ENCODE measurements at regions not wholly inside any gene's neighbourhood (a gene's known extent, or its start where the extent isn't known, plus 50 kb on each side); places are given as distances from the start of the nearest gene placed in this dataset.
A peak's percentile ranks its signal among the peaks of the same experiment; 100 is the strongest.

GRCh38 chr13:34708566-34709313 lies 233.3 kb upstream of the NBEA start:
- H3K27me3 ChIP-seq (ENCODE audit: control insufficient read depth, insufficient read depth, low read length), result no peaks in the 10 kb centered on the region
- H3K27ac ChIP-seq (ENCODE audit: low read depth, low read length), result no peak overlapping the region
- H3K9me3 ChIP-seq (ENCODE audit: control insufficient read depth, insufficient read depth, low read length), result no peaks in the 10 kb centered on the region
- no CpG with 5 or more reads among the region's 1 CpG for WGBS (ENCODE audit: insufficient coverage)
- no peaks in the 10 kb centered on the region for H3K4me1 ChIP-seq (ENCODE audit: control insufficient read depth, insufficient read depth, low read length)
- H3K4me3 ChIP-seq (ENCODE audit: low read depth, low read length), result no peak overlapping the region
- H3K36me3 ChIP-seq (ENCODE audit: control insufficient read depth, insufficient read depth, low read length), result no peaks in the 10 kb centered on the region
- DNase-seq (ENCODE audit: low read depth in 4 of 6, low spot score in 6 of 6), result no peak

DNA sequence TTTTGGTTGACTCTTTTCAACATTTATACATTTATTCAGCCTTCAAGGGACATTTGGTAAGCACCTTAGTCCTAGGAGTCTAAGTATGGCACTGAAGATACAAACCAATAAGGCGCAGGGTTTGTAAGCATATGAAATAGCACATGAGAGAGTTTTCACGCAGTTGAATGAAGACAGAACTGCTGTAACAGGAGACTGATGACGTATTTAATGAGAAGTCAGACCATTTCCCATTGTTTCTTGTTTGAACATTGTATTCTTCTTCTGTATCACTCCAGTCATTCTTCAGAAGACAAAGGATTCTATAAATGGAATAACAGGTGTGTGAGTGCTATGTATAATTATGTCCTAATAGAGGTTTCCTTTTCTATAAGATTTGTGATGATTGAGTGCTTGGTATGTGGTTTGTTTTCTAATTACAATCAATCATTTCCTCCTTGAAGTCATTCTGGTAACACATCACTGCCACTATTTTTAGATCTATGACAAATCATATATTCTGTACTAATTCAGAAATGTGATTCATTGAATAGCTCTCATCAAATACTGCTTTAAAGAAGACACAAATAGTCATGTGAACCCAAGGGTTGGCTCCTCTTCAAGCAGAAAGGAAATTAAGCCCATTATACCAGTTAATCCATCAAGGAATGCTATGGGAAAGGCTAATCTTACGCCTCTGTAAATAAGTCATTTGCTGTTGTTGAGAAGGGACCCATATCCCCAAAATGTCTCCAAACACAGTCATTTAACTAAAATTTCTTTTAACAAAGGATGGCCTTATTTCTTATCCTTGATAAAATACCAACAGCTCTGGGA lies 222.8 kb upstream of the NBEA start:
- H3K9me3 ChIP-seq (ENCODE audit: control insufficient read depth, insufficient read depth, low read length), result no peaks in the 10 kb centered on the region
- H3K27me3 ChIP-seq (ENCODE audit: control insufficient read depth, insufficient read depth, low read length), result no peaks in the 10 kb centered on the region
- WGBS (ENCODE audit: insufficient coverage), result no CpG with 5 or more reads among the region's 4 CpGs
- H3K4me3 ChIP-seq (ENCODE audit: low read depth, low read length), result no peak overlapping the region
- no peak for DNase-seq (ENCODE audit: low read depth in 4 of 6, low spot score in 6 of 6)
- no peaks in the 10 kb centered on the region for H3K36me3 ChIP-seq (ENCODE audit: control insufficient read depth, insufficient read depth, low read length)
- H3K27ac ChIP-seq (ENCODE audit: low read depth, low read length), result no peak overlapping the region
- H3K4me1 ChIP-seq (ENCODE audit: control insufficient read depth, insufficient read depth, low read length), result no peaks in the 10 kb centered on the region

DNA sequence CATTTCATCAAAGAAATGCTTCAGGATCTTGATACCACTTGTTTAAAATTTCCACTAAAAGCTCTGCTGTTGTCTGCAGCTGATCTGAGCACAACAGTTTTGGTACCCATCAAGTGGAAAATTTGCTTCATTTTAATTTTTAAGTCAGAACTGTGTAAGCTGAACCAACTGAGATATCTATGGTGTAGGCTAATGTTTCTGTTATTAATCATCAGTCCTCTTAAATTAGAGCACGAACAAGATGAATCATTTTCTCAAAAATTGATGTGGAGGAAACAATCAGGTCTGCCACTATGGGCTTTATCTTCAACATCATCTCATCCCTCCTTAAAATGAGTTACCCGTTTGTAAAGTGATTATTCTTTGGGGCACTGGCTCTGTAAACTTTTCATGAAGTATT lies 221.5 kb upstream of the NBEA start:
- no peaks in the 10 kb centered on the region for H3K4me1 ChIP-seq (ENCODE audit: control insufficient read depth, insufficient read depth, low read length)
- WGBS (ENCODE audit: insufficient coverage), result no CpG with 5 or more reads among the region's 2 CpGs
- no peaks in the 10 kb centered on the region for H3K36me3 ChIP-seq (ENCODE audit: control insufficient read depth, insufficient read depth, low read length)
- no peaks in the 10 kb centered on the region for H3K27me3 ChIP-seq (ENCODE audit: control insufficient read depth, insufficient read depth, low read length)
- no peak overlapping the region for H3K4me3 ChIP-seq (ENCODE audit: low read depth, low read length)
- no peak for DNase-seq (ENCODE audit: low read depth in 4 of 6, low spot score in 6 of 6)
- H3K27ac ChIP-seq (ENCODE audit: low read depth, low read length), result no peak overlapping the region
- H3K9me3 ChIP-seq (ENCODE audit: control insufficient read depth, insufficient read depth, low read length), result no peaks in the 10 kb centered on the region

DNA sequence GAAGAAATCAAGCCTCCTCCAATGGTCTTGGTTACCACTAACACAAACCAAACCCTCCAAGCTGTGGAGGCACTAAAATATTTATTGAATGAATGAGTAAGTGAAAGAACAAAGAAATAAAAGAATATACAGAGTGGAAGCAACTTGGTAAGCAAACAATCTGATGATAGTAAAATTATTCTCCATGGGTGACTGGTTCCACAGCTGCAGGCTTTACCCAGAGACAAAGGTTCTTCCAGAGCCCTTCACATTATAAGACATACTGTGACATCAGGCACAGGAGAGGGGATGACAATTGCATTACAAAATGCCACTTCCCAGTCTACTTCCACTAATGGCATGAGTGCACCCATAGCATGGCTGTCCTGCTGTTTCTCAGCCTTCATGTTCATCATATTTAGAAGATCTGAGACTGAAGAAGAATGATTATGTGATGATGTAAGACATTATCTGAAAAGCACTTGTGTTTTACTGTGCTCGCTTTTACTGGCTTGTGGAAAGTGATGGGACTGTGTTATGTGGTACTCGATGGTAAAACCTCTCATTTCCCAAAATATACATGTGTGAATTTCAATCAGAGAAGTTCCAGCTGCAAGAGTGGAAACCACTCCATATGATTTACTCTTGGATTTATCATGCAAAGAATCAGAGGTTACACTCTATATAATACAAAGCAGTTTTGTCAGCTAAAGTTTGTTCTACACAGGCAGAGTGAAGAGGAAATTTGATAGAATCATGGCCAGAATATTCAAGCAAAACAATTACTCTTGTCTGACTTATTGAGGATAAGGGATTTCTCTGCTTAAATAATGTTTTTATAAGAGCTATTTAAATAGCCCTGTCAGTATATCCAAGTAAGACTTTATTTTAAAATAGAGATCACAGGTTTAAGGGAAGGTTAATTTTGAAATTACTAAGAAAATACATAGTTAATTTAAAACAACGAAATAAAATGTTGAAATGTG lies 220.2 kb upstream of the NBEA start:
- no CpG with 5 or more reads among the region's 3 CpGs for WGBS (ENCODE audit: insufficient coverage)
- Histone ChIP-seq H3K27me3 (ENCODE audit: control insufficient read depth, insufficient read depth, low read length) (no peaks in the 10 kb centered on the region), H3K4me1 (ENCODE audit: control insufficient read depth, insufficient read depth, low read length) (no peaks in the 10 kb centered on the region), H3K27ac (ENCODE audit: low read depth, low read length) (no peak overlapping the region), H3K36me3 (ENCODE audit: control insufficient read depth, insufficient read depth, low read length) (no peaks in the 10 kb centered on the region), H3K9me3 (ENCODE audit: control insufficient read depth, insufficient read depth, low read length) (no peaks in the 10 kb centered on the region), H3K4me3 (ENCODE audit: low read depth, low read length) (no peak overlapping the region)
- no peak for DNase-seq (ENCODE audit: low read depth in 4 of 6, low spot score in 6 of 6)

- Histone ChIP-seq H3K36me3 (ENCODE audit: control insufficient read depth, insufficient read depth, low read length) (no peaks in the 10 kb centered on the region), H3K27me3 (ENCODE audit: control insufficient read depth, insufficient read depth, low read length) (no peaks in the 10 kb centered on the region), H3K27ac (ENCODE audit: low read depth, low read length) (no peak overlapping the region), H3K4me1 (ENCODE audit: control insufficient read depth, insufficient read depth, low read length) (no peaks in the 10 kb centered on the region), H3K4me3 (ENCODE audit: low read depth, low read length) (no peak overlapping the region), H3K9me3 (ENCODE audit: control insufficient read depth, insufficient read depth, low read length) (no peaks in the 10 kb centered on the region)
- DNase-seq (ENCODE audit: low read depth in 4 of 6, low spot score in 6 of 6), result peak in 1 of 6 donors; percentile 34
Observed at GRCh38 chr13:34722922-34723321, 219.1 kb upstream of the NBEA start.

DNA sequence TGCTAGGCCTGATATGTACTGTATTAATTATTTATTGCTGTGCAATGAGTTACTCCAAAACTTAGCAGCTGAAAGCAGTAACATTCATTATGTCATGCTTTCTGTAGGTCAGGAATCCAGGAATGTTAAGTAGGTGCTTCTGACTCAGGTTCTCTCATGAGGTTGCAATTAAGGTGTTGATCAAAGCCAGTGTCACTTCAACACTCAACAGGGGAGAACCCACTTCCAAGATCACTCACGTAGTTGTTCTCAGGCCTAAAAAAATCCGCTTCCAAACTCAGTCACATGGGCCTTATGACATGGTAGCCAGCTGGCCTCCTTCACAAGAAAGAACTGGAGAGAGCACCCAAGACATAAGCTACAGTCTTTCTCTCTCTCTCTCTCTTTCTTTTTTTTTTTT lies 211.1 kb upstream of the NBEA start:
- WGBS (ENCODE audit: insufficient coverage), result 100% methylated on average over 2 of the region's 2 CpGs
- Histone ChIP-seq H3K27ac (ENCODE audit: low read depth, low read length) (no peak overlapping the region), H3K36me3 (ENCODE audit: control insufficient read depth, insufficient read depth, low read length) (no peaks in the 10 kb centered on the region), H3K27me3 (ENCODE audit: control insufficient read depth, insufficient read depth, low read length) (no peaks in the 10 kb centered on the region), H3K4me1 (ENCODE audit: control insufficient read depth, insufficient read depth, low read length) (no peaks in the 10 kb centered on the region), H3K4me3 (ENCODE audit: low read depth, low read length) (no peak overlapping the region), H3K9me3 (ENCODE audit: control insufficient read depth, insufficient read depth, low read length) (no peaks in the 10 kb centered on the region)
- DNase-seq (ENCODE audit: low read depth in 4 of 6, low spot score in 6 of 6), result no peak

DNA sequence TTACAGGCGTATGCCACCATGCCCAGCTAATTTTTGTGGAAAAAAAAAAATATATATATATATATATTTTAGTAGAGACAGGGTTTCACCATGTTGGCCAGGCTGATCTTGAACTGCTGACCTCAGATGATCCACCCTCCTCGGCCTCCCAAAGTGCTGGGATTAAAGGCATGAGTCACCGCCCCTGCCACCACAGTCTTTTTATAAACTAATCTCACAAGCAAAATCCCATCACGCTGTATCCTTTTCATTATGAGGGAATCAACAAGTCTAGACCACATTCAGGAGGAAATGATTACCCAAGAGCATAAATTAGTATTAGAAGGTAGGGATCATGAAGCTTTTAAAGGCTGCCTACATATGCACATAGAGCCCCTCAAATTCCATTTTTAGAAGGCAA lies 210.6 kb upstream of the NBEA start:
- Histone ChIP-seq H3K36me3 (ENCODE audit: control insufficient read depth, insufficient read depth, low read length) (no peaks in the 10 kb centered on the region), H3K9me3 (ENCODE audit: control insufficient read depth, insufficient read depth, low read length) (no peaks in the 10 kb centered on the region), H3K27ac (ENCODE audit: low read depth, low read length) (no peak overlapping the region), H3K4me3 (ENCODE audit: low read depth, low read length) (no peak overlapping the region), H3K27me3 (ENCODE audit: control insufficient read depth, insufficient read depth, low read length) (no peaks in the 10 kb centered on the region), H3K4me1 (ENCODE audit: control insufficient read depth, insufficient read depth, low read length) (no peaks in the 10 kb centered on the region)
- 83% methylated on average over 1 of the region's 4 CpGs for WGBS (ENCODE audit: insufficient coverage)
- no peak for DNase-seq (ENCODE audit: low read depth in 4 of 6, low spot score in 6 of 6)

GRCh38 chr13:34733721-34734120 lies 208.3 kb upstream of the NBEA start:
- peak in 1 of 6 donors; percentile 42 for DNase-seq (ENCODE audit: low read depth in 4 of 6, low spot score in 6 of 6)
- Histone ChIP-seq H3K36me3 (ENCODE audit: control insufficient read depth, insufficient read depth, low read length) (no peaks in the 10 kb centered on the region), H3K27me3 (ENCODE audit: control insufficient read depth, insufficient read depth, low read length) (no peaks in the 10 kb centered on the region), H3K27ac (ENCODE audit: low read depth, low read length) (no peak overlapping the region), H3K4me3 (ENCODE audit: low read depth, low read length) (no peak overlapping the region), H3K4me1 (ENCODE audit: control insufficient read depth, insufficient read depth, low read length) (no peaks in the 10 kb centered on the region), H3K9me3 (ENCODE audit: control insufficient read depth, insufficient read depth, low read length) (no peaks in the 10 kb centered on the region)
- 30% methylated on average over 2 of the region's 3 CpGs for WGBS (ENCODE audit: insufficient coverage)

DNA sequence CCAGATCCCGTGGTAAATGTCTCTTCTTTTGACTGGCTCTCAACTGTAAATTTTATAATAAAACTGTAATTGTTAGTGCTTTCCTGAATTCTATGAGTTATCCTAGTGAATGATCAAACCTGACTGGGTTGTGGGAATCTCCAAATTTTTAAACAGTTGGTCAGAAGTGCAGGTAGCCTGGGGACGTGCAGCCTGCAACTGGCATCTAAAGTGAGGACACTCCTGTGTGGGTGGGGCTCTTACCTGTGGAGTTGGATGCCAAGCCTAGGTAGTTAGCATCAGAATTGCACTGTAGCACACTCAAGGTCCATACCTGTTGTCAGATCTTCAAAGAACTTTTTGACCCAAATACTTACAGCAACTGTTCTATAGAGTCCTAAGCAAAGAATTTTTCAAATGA lies 207.1 kb upstream of the NBEA start:
- H3K27me3 ChIP-seq (ENCODE audit: control insufficient read depth, insufficient read depth, low read length), result no peaks in the 10 kb centered on the region
- no peaks in the 10 kb centered on the region for H3K36me3 ChIP-seq (ENCODE audit: control insufficient read depth, insufficient read depth, low read length)
- no peak overlapping the region for H3K4me3 ChIP-seq (ENCODE audit: low read depth, low read length)
- H3K27ac ChIP-seq (ENCODE audit: low read depth, low read length), result no peak overlapping the region
- WGBS (ENCODE audit: insufficient coverage), result 86% methylated on average over 1 of the region's 2 CpGs
- H3K4me1 ChIP-seq (ENCODE audit: control insufficient read depth, insufficient read depth, low read length), result no peaks in the 10 kb centered on the region
- no peak for DNase-seq (ENCODE audit: low read depth in 4 of 6, low spot score in 6 of 6)
- no peaks in the 10 kb centered on the region for H3K9me3 ChIP-seq (ENCODE audit: control insufficient read depth, insufficient read depth, low read length)

Measured in spinal cord (tissue), 9 donors.